ENCODE measurements at regions not wholly inside any gene's neighbourhood (a gene's known extent, or its start where the extent isn't known, plus 50 kb on each side); places are given as distances from the start of the nearest gene placed in this dataset.

GRCh38 chr5:27701931-27702903, 663.8 kb upstream of the CDH9 start:
- peaks cover 16% of the 10 kb centered on the region for H3K4me1 Mint-ChIP-seq
- no peaks in the 10 kb centered on the region for H3K79me2 ChIP-seq (ENCODE audit: low read depth)
- no peak overlapping the region for H3K27ac ChIP-seq
- no peak overlapping the region for H3K4me3 Mint-ChIP-seq
- H4K20me1 ChIP-seq (ENCODE audit: low read depth), result no peaks in the 10 kb centered on the region
- H3K27me3 Mint-ChIP-seq (ENCODE audit: insufficient read depth, low read depth), result no peaks in the 10 kb centered on the region
- no peaks in the 10 kb centered on the region for H3K36me3 Mint-ChIP-seq
- H3K27me3 ChIP-seq, result no peaks in the 10 kb centered on the region
- H2AFZ ChIP-seq (replicated peaks), result no peak overlapping the region
- no peaks in the 10 kb centered on the region for H3K36me3 ChIP-seq
- H3F3A ChIP-seq (ENCODE audit: low read depth), result peaks cover 9% of the 10 kb centered on the region
- TF ChIP-seq EZH2 (IDR thresholded peaks at IDR 0.05), result no peak
- TF ChIP-seq, protein P1, sequence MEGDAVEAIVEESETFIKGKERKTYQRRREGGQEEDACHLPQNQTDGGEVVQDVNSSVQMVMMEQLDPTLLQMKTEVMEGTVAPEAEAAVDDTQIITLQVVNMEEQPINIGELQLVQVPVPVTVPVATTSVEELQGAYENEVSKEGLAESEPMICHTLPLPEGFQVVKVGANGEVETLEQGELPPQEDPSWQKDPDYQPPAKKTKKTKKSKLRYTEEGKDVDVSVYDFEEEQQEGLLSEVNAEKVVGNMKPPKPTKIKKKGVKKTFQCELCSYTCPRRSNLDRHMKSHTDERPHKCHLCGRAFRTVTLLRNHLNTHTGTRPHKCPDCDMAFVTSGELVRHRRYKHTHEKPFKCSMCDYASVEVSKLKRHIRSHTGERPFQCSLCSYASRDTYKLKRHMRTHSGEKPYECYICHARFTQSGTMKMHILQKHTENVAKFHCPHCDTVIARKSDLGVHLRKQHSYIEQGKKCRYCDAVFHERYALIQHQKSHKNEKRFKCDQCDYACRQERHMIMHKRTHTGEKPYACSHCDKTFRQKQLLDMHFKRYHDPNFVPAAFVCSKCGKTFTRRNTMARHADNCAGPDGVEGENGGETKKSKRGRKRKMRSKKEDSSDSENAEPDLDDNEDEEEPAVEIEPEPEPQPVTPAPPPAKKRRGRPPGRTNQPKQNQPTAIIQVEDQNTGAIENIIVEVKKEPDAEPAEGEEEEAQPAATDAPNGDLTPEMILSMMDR (IDR thresholded peaks at IDR 0.05), result no peak
- TF ChIP-seq EZH2phosphoT487 (IDR thresholded peaks at IDR 0.05), result no peak
- no peak overlapping the region for H3K4me3 ChIP-seq
- H3K4me2 ChIP-seq, result peak overlapping the region; percentile 46
- no peaks in the 10 kb centered on the region for H3K9me3 ChIP-seq (ENCODE audit: low read depth)
- H3K9me3 Mint-ChIP-seq, result no peaks in the 10 kb centered on the region
- H3K9ac ChIP-seq, result no peak overlapping the region
- DNase-seq (ENCODE audit: low spot score), result peak; percentile 72
- peak overlapping the region; percentile 72 for H3K27ac Mint-ChIP-seq
- peaks cover 5% of the 10 kb centered on the region for H3K4me1 ChIP-seq

DNA sequence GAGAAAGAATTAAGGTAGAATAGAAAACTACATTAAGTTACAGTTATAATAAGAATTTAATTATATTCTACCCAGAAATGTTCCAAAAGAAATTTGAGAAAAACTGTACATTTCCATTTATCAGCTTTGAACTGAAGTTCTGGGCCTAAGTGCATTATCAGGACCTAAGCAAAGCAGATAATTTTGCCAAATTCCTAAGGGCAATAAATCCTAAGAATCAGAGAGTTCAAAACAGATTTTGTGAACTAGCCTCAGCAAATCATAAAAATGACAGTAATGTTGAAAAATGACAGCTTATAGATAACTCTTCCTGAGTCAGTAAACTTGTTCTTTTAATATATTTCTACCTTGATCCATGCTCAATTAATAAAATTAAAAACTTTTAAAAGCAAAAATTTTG, 662.1 kb upstream of the CDH9 start:
- Histone ChIP-seq H2AFZ (replicated peaks) (no peak overlapping the region), H3K4me2 (no peak overlapping the region), H3K9ac (no peak overlapping the region), H3K79me2 (ENCODE audit: low read depth) (no peaks in the 10 kb centered on the region), H3F3A (ENCODE audit: low read depth) (peaks cover 9% of the 10 kb centered on the region), H4K20me1 (ENCODE audit: low read depth) (no peaks in the 10 kb centered on the region), H3K27me3 (no peaks in the 10 kb centered on the region), H3K27ac (no peak overlapping the region), H3K36me3 (no peaks in the 10 kb centered on the region), H3K4me1 (peaks cover 5% of the 10 kb centered on the region), H3K4me3 (no peak overlapping the region), H3K9me3 (ENCODE audit: low read depth) (no peaks in the 10 kb centered on the region)
- Mint-ChIP-seq H3K27ac (no peak overlapping the region), H3K36me3 (no peaks in the 10 kb centered on the region), H3K27me3 (ENCODE audit: insufficient read depth, low read depth) (no peaks in the 10 kb centered on the region), H3K4me3 (no peak overlapping the region), H3K9me3 (no peaks in the 10 kb centered on the region), H3K4me1 (peaks cover 16% of the 10 kb centered on the region)
- no peak for DNase-seq (ENCODE audit: low spot score)
- TF ChIP-seq, protein P1 (IDR thresholded peaks at IDR 0.05), result no peak
- no peak for TF ChIP-seq EZH2 (IDR thresholded peaks at IDR 0.05)
- TF ChIP-seq EZH2phosphoT487 (IDR thresholded peaks at IDR 0.05), result no peak

DNA sequence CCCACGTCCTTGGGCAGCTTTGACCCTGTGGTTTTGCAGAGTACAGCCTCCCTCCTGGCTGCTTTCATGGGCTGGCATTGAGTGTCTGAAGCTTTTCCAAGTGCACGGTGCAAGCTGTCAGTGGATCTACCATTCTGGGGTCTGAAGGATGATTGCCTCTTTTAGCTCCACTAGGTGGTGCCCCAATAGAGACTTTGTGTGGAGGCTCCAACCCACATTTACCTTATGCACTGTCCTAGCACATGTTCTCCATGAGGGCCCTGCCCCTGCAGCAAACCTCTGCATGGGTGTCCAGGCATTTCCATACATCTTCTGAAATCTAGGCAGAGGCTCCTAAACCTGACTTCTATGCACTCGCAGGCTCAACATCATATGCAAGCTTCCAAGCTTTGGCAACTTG, 644.2 kb upstream of the CDH9 start:
- Histone ChIP-seq H3K36me3 (no peaks in the 10 kb centered on the region), H4K20me1 (ENCODE audit: low read depth) (no peaks in the 10 kb centered on the region), H2AFZ (replicated peaks) (no peak overlapping the region), H3K9ac (no peak overlapping the region), H3K4me2 (no peak overlapping the region), H3K27ac (no peak overlapping the region), H3K4me3 (no peak overlapping the region), H3K9me3 (ENCODE audit: low read depth) (no peaks in the 10 kb centered on the region), H3K27me3 (no peaks in the 10 kb centered on the region), H3K4me1 (no peaks in the 10 kb centered on the region), H3F3A (ENCODE audit: low read depth) (no peaks in the 10 kb centered on the region), H3K79me2 (ENCODE audit: low read depth) (no peaks in the 10 kb centered on the region)
- peaks cover 15% of the 10 kb centered on the region for H3K9me3 Mint-ChIP-seq
- no peak overlapping the region for H3K4me3 Mint-ChIP-seq
- no peak overlapping the region for H3K27ac Mint-ChIP-seq
- DNase-seq (ENCODE audit: low spot score), result peak; percentile 31
- H3K36me3 Mint-ChIP-seq, result peaks cover 3% of the 10 kb centered on the region
- TF ChIP-seq, protein P1 (IDR thresholded peaks at IDR 0.05), result peak; percentile 45
- TF ChIP-seq EZH2phosphoT487 (IDR thresholded peaks at IDR 0.05), result no peak
- H3K4me1 Mint-ChIP-seq, result no peaks in the 10 kb centered on the region
- H3K27me3 Mint-ChIP-seq (ENCODE audit: insufficient read depth, low read depth), result no peaks in the 10 kb centered on the region
